A673 (cell line): ENCODE measurements at regions not wholly inside any gene's neighbourhood (a gene's known extent, or its start where the extent isn't known, plus 50 kb on each side); places are given as distances from the start of the nearest gene placed in this dataset.

ENCODE experiments used
- CTCF ChIP-seq: fragments of 300-800, 200-600 bp; sonication (generic); conservative IDR thresholded peaks from 2 replicates; pipeline ENCODE4 v1.5.1; 2017; ENCODE audit warnings: low read depth, mild to moderate bottlenecking, antibody characterized with exemption, low read length, moderate library complexity, mixed read lengths
- EZH2 ChIP-seq: fragments of 200-600 bp; sonication (generic); IDR thresholded peaks from 2 replicates; pipeline ENCODE4 v1.6.1; 2017; ENCODE audit warnings: borderline replicate concordance, low read depth, mild to moderate bottlenecking, mixed read lengths, antibody characterized with exemption, low read length; ENCODE audit not compliant: poor library complexity, severe bottlenecking

GRCh38 chr4:45147866-45148265 lies 421.5 kb upstream of the GNPDA2 start:
- TF ChIP-seq CTCF = no peak
- TF ChIP-seq EZH2 = no peak
